IMR-90 (cell line): ENCODE measurements at regions not wholly inside any gene's neighbourhood (a gene's known extent, or its start where the extent isn't known, plus 50 kb on each side); places are given as distances from the start of the nearest gene placed in this dataset.

Source experiments
- ATAC-seq: fragments of 200-7000 bp; cut with Tn5 transposase; 2 replicates; pipeline ENCODE4 v1.9.1; 2020; ENCODE audit warnings: low read depth, mild to moderate bottlenecking, moderate library complexity
- BruUV-seq: library from RNA; stranded (reverse); fragments of 400-500 nt; replicated peaks from 2 replicates; lab custom pipeline; 2021; lab: Mats Ljungman, UMichigan
- CTCF ChIA-PET: fragments of 300-600 bp; formaldehyde crosslinking; extraction: SDS; loops from one replicate; lab custom pipeline; 2021; ENCODE audit warnings: antibody characterized with exemption; lab: Yijun Ruan, JAX
- POLR2A ChIA-PET: fragments of 300-600 bp; sonication (Branson Sonifier 250); formaldehyde crosslinking; loops from one replicate; lab custom pipeline; 2022; ENCODE audit warnings: antibody characterized with exemption; ENCODE audit not compliant: unreplicated experiment; lab: Charles Lee
- DNase-seq: peaks from one replicate; pipeline ENCODE4 v3.0.0; 2013
- H2AFZ ChIP-seq: replicated peaks from 2 replicates; pipeline ENCODE3; 2013; ENCODE audit warnings: low read length, mild to moderate bottlenecking; ENCODE audit not compliant: poor library complexity
- H2AK5ac ChIP-seq: 2 replicates; pipeline ENCODE4 v1.6.1; 2013; ENCODE audit warnings: low read depth, low read length, inconsistent platforms
- H2AK9ac ChIP-seq: replicated peaks from 2 replicates; pipeline ENCODE3; 2013; ENCODE audit warnings: mild to moderate bottlenecking, low read depth, low read length, moderate library complexity; ENCODE audit not compliant: poor library complexity
- H2BK120ac ChIP-seq: 2 replicates; pipeline ENCODE4 v1.6.1; 2013; ENCODE audit warnings: low read depth, low read length, inconsistent platforms
- H2BK15ac ChIP-seq: 3 replicates; pipeline ENCODE4 v1.6.1; 2013; ENCODE audit warnings: low read depth, low read length, inconsistent platforms
- H2BK20ac ChIP-seq: 2 replicates; pipeline ENCODE4 v1.6.1; 2013; ENCODE audit warnings: low read depth, mild to moderate bottlenecking, inconsistent platforms, low read length, moderate library complexity
- H2BK5ac ChIP-seq: 2 replicates; pipeline ENCODE4 v1.6.1; 2013; ENCODE audit warnings: mild to moderate bottlenecking, low read depth, low read length, inconsistent platforms; ENCODE audit not compliant: poor library complexity, severe bottlenecking
- H3K14ac ChIP-seq: replicated peaks from 2 replicates; pipeline ENCODE4 v1.6.1; 2013; ENCODE audit warnings: low read depth, low read length, inconsistent platforms
- H3K18ac ChIP-seq: 2 replicates; pipeline ENCODE4 v1.6.1; 2013; ENCODE audit warnings: low read depth, low read length, control low read depth
- H3K23ac ChIP-seq: 2 replicates; pipeline ENCODE4 v1.6.1; 2013; ENCODE audit warnings: low read depth, low read length, inconsistent platforms
- H3K27ac ChIP-seq: 2 replicates; pipeline ENCODE4 v1.5.1; 2013; ENCODE audit warnings: mild to moderate bottlenecking, control low read depth, low read length; ENCODE audit not compliant: insufficient read depth
- H3K27me3 ChIP-seq: 2 replicates; pipeline ENCODE4 v1.6.1; 2013; ENCODE audit warnings: low read length; ENCODE audit not compliant: control insufficient read depth, insufficient read depth
- H3K36me3 ChIP-seq: 2 replicates; pipeline ENCODE4 v1.6.1; 2013; ENCODE audit warnings: low read length, mixed read lengths; ENCODE audit not compliant: control insufficient read depth, insufficient read depth
- H3K4ac ChIP-seq: 2 replicates; pipeline ENCODE4 v1.6.1; 2013; ENCODE audit warnings: low read depth, low read length, inconsistent platforms
- H3K4me1 ChIP-seq: 2 replicates; pipeline ENCODE4 v1.6.1; 2013; ENCODE audit warnings: low read length, mixed read lengths; ENCODE audit not compliant: control insufficient read depth, insufficient read depth
- H3K4me2 ChIP-seq: 2 replicates; pipeline ENCODE4 v1.6.1; 2013; ENCODE audit warnings: low read depth, mild to moderate bottlenecking, control low read depth, low read length, moderate library complexity
- H3K4me3 ChIP-seq: 2 replicates; pipeline ENCODE4 v1.5.1; 2013; ENCODE audit warnings: low read depth, mild to moderate bottlenecking, control low read depth, low read length, moderate library complexity; ENCODE audit not compliant: insufficient read depth
- H3K56ac ChIP-seq: 2 replicates; pipeline ENCODE4 v1.6.1; 2013; ENCODE audit warnings: low read length, inconsistent platforms; ENCODE audit not compliant: insufficient read depth; ENCODE audit errors: extremely low read depth
- H3K79me1 ChIP-seq, 2 experiments: 2 replicates each; pipeline ENCODE4 v1.6.1; 2013; ENCODE audit warnings: low read length in 2 of 2, inconsistent platforms in 1 of 2, low read depth in 1 of 2
- H3K9ac ChIP-seq: 2 replicates; pipeline ENCODE4 v1.6.1; 2013; ENCODE audit warnings: low read depth, low read length, control low read depth
- H3K9me1 ChIP-seq: 2 replicates; pipeline ENCODE4 v1.6.1; 2013; ENCODE audit warnings: low read length, inconsistent platforms; ENCODE audit not compliant: insufficient read depth
- H3K9me3 ChIP-seq: 2 replicates; pipeline ENCODE4 v1.6.1; 2013; ENCODE audit warnings: low read length; ENCODE audit not compliant: control insufficient read depth, insufficient read depth
- H4K20me1 ChIP-seq: 2 replicates; pipeline ENCODE4 v1.6.1; 2013; ENCODE audit warnings: low read length, inconsistent platforms; ENCODE audit not compliant: insufficient read depth
- H4K5ac ChIP-seq: 2 replicates; pipeline ENCODE4 v1.6.1; 2013; ENCODE audit warnings: mild to moderate bottlenecking, low read depth, low read length, control low read depth
- H4K8ac ChIP-seq, 2 experiments: 2 replicates each; pipeline ENCODE4 v1.6.1; 2013; ENCODE audit warnings: low read depth in 2 of 2, low read length in 2 of 2, control low read depth in 1 of 2, inconsistent platforms in 1 of 2
- H4K91ac ChIP-seq: 2 replicates; pipeline ENCODE4 v1.6.1; 2013; ENCODE audit warnings: low read depth, low read length, inconsistent platforms; ENCODE audit not compliant: insufficient read depth
- CEBPB ChIP-seq: IDR thresholded peaks from 2 replicates; pipeline ENCODE4 v1.6.1; 2012; ENCODE audit warnings: low read depth, low read length, improper control_type of control experiment
- CHD1 ChIP-seq: IDR thresholded peaks from 2 replicates; pipeline ENCODE4 v1.6.1; 2012; ENCODE audit warnings: low read depth, low read length, improper control_type of control experiment
- CTCF ChIP-seq: conservative IDR thresholded peaks from 2 replicates; pipeline ENCODE4 v1.5.1; 2012; ENCODE audit warnings: mild to moderate bottlenecking, low read depth, low read length, improper control_type of control experiment
- ELK1 ChIP-seq: fragments of 150-350 bp; IDR thresholded peaks from 2 replicates; pipeline ENCODE4 v1.6.1; 2016; ENCODE audit warnings: low read depth, mild to moderate bottlenecking, low read length, moderate library complexity, borderline replicate concordance
- MAZ ChIP-seq: IDR thresholded peaks from 2 replicates; pipeline ENCODE4 v1.6.1; 2012; ENCODE audit warnings: low read depth, mild to moderate bottlenecking, low read length, improper control_type of control experiment, moderate library complexity, borderline replicate concordance
- MXI1 ChIP-seq: IDR thresholded peaks from 2 replicates; pipeline ENCODE4 v1.6.1; 2012; ENCODE audit warnings: low read depth, mild to moderate bottlenecking, low read length, moderate library complexity, borderline replicate concordance
- NFE2L2 ChIP-seq: fragments of 150-350 bp; IDR thresholded peaks from 2 replicates; pipeline ENCODE4 v1.6.1; 2016; ENCODE audit warnings: low read depth, mild to moderate bottlenecking, low read length
- POLR2A ChIP-seq: IDR thresholded peaks from 2 replicates; pipeline ENCODE4 v1.6.1; 2012; ENCODE audit warnings: mild to moderate bottlenecking, low read depth, low read length
- RCOR1 ChIP-seq: IDR thresholded peaks from 2 replicates; pipeline ENCODE4 v1.6.1; 2012; ENCODE audit warnings: mild to moderate bottlenecking, low read length, improper control_type of control experiment; ENCODE audit not compliant: insufficient replicate concordance
- RFX5 ChIP-seq: IDR thresholded peaks from 2 replicates; pipeline ENCODE4 v1.8.0; 2012; ENCODE audit warnings: low read depth, mild to moderate bottlenecking, low read length, moderate library complexity
- SMC3 ChIP-seq: fragments of 150-350 bp; IDR thresholded peaks from 2 replicates; pipeline ENCODE4 v1.6.1; 2016; ENCODE audit warnings: low read depth, mild to moderate bottlenecking, antibody characterized with exemption, low read length, moderate library complexity
- WGBS, 2 experiments: methylation state at CpG; one replicate each; pipeline versions ENCODE4 v1.1.5 to v1.1.7; 2013; ENCODE audit warnings: missing lambda C conversion rate in 2 of 2; ENCODE audit not compliant: insufficient read length in 1 of 2; ENCODE audit errors: extremely low coverage in 2 of 2; 5-methylcytosine and 5-hydroxymethylcytosine counted together
- dilution Hi-C: fragments of 300-500 bp; cut with HindIII; formaldehyde crosslinking; loops from one replicate; pipeline ENCODE4 v1.14.3; 2018; ENCODE audit warnings: low sequenced_read_pairs; ENCODE audit not compliant: unreplicated experiment
- in situ Hi-C: fragments of 300-500 bp; cut with MboI; formaldehyde crosslinking; loops from 3 replicates; pipeline ENCODE4 v1.14.3; 2019; ENCODE audit warnings: low sequenced_read_pairs, inconsistent platforms, mixed read lengths
- intact Hi-C: fragments of 100-400 bp; cut with micrococcal nuclease; formaldehyde crosslinking; loops from 2 replicates; pipeline ENCODE4 v1.10.0; 2022

GRCh38 chr5:4909086-4909485, 231.0 kb upstream of the ADAMTS16 start:
- H2BK15ac ChIP-seq = no peak overlapping the region
- H4K91ac ChIP-seq = no peak overlapping the region
- no peak for DNase-seq
- no peak overlapping the region for H2AFZ ChIP-seq
- TF ChIP-seq CHD1 = no peak
- TF ChIP-seq NFE2L2 = no peak
- TF ChIP-seq RCOR1 = no peak
- TF ChIP-seq CTCF = no peak
- no peak for TF ChIP-seq MAZ
- TF ChIP-seq RFX5 = no peak
- TF ChIP-seq POLR2A = no peak
- no peak for TF ChIP-seq MXI1
- no peak for TF ChIP-seq SMC3
- no peak for TF ChIP-seq CEBPB
- no peak for TF ChIP-seq ELK1
- no peak overlapping the region for H2AK5ac ChIP-seq
- POLR2A ChIA-PET = no interaction called here
- H4K8ac ChIP-seq = no peak overlapping the region
- no peaks in the 10 kb centered on the region for H3K9me1 ChIP-seq
- CTCF ChIA-PET = no interaction called here
- no peak overlapping the region for H3K23ac ChIP-seq
- H3K4ac ChIP-seq = no peak overlapping the region
- H3K9me3 ChIP-seq = peaks cover 17% of the 10 kb centered on the region
- no peak overlapping the region for H2BK5ac ChIP-seq
- no peaks in the 10 kb centered on the region for H4K20me1 ChIP-seq
- H3K27ac ChIP-seq = no peak overlapping the region
- H3K27me3 ChIP-seq = no peaks in the 10 kb centered on the region
- no peaks in the 10 kb centered on the region for H3K4me1 ChIP-seq
- in situ Hi-C loops (no loop called here), intact Hi-C loops (no loop called here), dilution Hi-C loops (no loop called here)
- BruUV-seq = no TSS peak
- H3K36me3 ChIP-seq = no peaks in the 10 kb centered on the region
- H3K14ac ChIP-seq = no peak overlapping the region
- H2AK9ac ChIP-seq = no peak overlapping the region
- H2BK20ac ChIP-seq = no peak overlapping the region
- H4K5ac ChIP-seq = no peak overlapping the region
- H3K9ac ChIP-seq = no peak overlapping the region
- no peak overlapping the region for H2BK120ac ChIP-seq
- H3K4me3 ChIP-seq = no peak overlapping the region
- H3K79me1 ChIP-seq = no peaks in the 10 kb centered on the region
- H3K4me2 ChIP-seq = no peak overlapping the region
- no CpG with 5 or more reads among the region's 5 CpGs for WGBS, 2 experiments
- no peak overlapping the region for H3K18ac ChIP-seq
- H3K56ac ChIP-seq = no peak overlapping the region
- no peak for ATAC-seq
